NCI-H2171 treated with DMSO at 0.1 percent for 48 hours (cell line): ENCODE measurements at regions not wholly inside any gene's neighbourhood (a gene's known extent, or its start where the extent isn't known, plus 50 kb on each side); places are given as distances from the start of the nearest gene placed in this dataset.
"Not testable (repeated sequence)": the region's sequence is repeated elsewhere in the genome, so short reads cannot be mapped to it uniquely, and the experiment has no call there.

ENCODE experiments used
- DNase-seq: peaks from one replicate; lab custom pipeline; 2025; lab: John Stamatoyannopoulos, UW

GRCh38 chr21:35527358-35527757 lies 478.3 kb upstream of the RUNX1 start:
- DNase-seq: no peak

GRCh38 chr21:35525443-35525842 lies 476.3 kb upstream of the RUNX1 start:
- DNase-seq: no peak

GRCh38 chr21:35521852-35522505 lies 472.9 kb upstream of the RUNX1 start:
- no peak for DNase-seq

GRCh38 chr21:35521293-35521692 lies 472.2 kb upstream of the RUNX1 start:
- no peak for DNase-seq

- no peak for DNase-seq
Measured at GRCh38 chr21:35520856-35521255, 471.8 kb upstream of the RUNX1 start.

GRCh38 chr21:35520302-35520701 lies 471.2 kb upstream of the RUNX1 start:
- DNase-seq: no peak

- no peak for DNase-seq
Measured at GRCh38 chr21:35517865-35518264, 468.8 kb upstream of the RUNX1 start.

GRCh38 chr21:35516292-35516691 lies 467.2 kb upstream of the RUNX1 start:
- not testable (repeated sequence) for DNase-seq

- DNase-seq: no peak
Measured at GRCh38 chr21:35512346-35512745, 463.2 kb upstream of the RUNX1 start.

GRCh38 chr21:35511696-35512162 lies 462.6 kb upstream of the RUNX1 start:
- DNase-seq: no peak

GRCh38 chr21:35510957-35511695 lies 462.0 kb upstream of the RUNX1 start:
- DNase-seq: no peak

GRCh38 chr21:35510294-35510693 lies 461.2 kb upstream of the RUNX1 start:
- DNase-seq: no peak

- no peak for DNase-seq
Measured at GRCh38 chr21:35509001-35509704, 460.1 kb upstream of the RUNX1 start.

- no peak for DNase-seq
Measured at GRCh38 chr21:35508139-35508888, 459.2 kb upstream of the RUNX1 start.

- no peak for DNase-seq
Measured at GRCh38 chr21:35507181-35507759, 458.2 kb upstream of the RUNX1 start.

GRCh38 chr21:35506771-35507170 lies 457.7 kb upstream of the RUNX1 start:
- no peak for DNase-seq

GRCh38 chr21:35506352-35506751 lies 457.2 kb upstream of the RUNX1 start:
- no peak for DNase-seq

- DNase-seq: no peak
Measured at GRCh38 chr21:35504951-35505466, 455.9 kb upstream of the RUNX1 start.

- no peak for DNase-seq
Measured at GRCh38 chr21:35504277-35504676, 455.2 kb upstream of the RUNX1 start.

GRCh38 chr21:35503671-35504070 lies 454.6 kb upstream of the RUNX1 start:
- DNase-seq: no peak

GRCh38 chr21:35502821-35503220 lies 453.7 kb upstream of the RUNX1 start:
- no peak for DNase-seq

- not testable (repeated sequence) for DNase-seq
Measured at GRCh38 chr21:35497522-35497921, 448.4 kb upstream of the RUNX1 start.
